ENCODE measurements at regions not wholly inside any gene's neighbourhood (a gene's known extent, or its start where the extent isn't known, plus 50 kb on each side); places are given as distances from the start of the nearest gene placed in this dataset.

- TF ChIP-seq, protein P1, sequence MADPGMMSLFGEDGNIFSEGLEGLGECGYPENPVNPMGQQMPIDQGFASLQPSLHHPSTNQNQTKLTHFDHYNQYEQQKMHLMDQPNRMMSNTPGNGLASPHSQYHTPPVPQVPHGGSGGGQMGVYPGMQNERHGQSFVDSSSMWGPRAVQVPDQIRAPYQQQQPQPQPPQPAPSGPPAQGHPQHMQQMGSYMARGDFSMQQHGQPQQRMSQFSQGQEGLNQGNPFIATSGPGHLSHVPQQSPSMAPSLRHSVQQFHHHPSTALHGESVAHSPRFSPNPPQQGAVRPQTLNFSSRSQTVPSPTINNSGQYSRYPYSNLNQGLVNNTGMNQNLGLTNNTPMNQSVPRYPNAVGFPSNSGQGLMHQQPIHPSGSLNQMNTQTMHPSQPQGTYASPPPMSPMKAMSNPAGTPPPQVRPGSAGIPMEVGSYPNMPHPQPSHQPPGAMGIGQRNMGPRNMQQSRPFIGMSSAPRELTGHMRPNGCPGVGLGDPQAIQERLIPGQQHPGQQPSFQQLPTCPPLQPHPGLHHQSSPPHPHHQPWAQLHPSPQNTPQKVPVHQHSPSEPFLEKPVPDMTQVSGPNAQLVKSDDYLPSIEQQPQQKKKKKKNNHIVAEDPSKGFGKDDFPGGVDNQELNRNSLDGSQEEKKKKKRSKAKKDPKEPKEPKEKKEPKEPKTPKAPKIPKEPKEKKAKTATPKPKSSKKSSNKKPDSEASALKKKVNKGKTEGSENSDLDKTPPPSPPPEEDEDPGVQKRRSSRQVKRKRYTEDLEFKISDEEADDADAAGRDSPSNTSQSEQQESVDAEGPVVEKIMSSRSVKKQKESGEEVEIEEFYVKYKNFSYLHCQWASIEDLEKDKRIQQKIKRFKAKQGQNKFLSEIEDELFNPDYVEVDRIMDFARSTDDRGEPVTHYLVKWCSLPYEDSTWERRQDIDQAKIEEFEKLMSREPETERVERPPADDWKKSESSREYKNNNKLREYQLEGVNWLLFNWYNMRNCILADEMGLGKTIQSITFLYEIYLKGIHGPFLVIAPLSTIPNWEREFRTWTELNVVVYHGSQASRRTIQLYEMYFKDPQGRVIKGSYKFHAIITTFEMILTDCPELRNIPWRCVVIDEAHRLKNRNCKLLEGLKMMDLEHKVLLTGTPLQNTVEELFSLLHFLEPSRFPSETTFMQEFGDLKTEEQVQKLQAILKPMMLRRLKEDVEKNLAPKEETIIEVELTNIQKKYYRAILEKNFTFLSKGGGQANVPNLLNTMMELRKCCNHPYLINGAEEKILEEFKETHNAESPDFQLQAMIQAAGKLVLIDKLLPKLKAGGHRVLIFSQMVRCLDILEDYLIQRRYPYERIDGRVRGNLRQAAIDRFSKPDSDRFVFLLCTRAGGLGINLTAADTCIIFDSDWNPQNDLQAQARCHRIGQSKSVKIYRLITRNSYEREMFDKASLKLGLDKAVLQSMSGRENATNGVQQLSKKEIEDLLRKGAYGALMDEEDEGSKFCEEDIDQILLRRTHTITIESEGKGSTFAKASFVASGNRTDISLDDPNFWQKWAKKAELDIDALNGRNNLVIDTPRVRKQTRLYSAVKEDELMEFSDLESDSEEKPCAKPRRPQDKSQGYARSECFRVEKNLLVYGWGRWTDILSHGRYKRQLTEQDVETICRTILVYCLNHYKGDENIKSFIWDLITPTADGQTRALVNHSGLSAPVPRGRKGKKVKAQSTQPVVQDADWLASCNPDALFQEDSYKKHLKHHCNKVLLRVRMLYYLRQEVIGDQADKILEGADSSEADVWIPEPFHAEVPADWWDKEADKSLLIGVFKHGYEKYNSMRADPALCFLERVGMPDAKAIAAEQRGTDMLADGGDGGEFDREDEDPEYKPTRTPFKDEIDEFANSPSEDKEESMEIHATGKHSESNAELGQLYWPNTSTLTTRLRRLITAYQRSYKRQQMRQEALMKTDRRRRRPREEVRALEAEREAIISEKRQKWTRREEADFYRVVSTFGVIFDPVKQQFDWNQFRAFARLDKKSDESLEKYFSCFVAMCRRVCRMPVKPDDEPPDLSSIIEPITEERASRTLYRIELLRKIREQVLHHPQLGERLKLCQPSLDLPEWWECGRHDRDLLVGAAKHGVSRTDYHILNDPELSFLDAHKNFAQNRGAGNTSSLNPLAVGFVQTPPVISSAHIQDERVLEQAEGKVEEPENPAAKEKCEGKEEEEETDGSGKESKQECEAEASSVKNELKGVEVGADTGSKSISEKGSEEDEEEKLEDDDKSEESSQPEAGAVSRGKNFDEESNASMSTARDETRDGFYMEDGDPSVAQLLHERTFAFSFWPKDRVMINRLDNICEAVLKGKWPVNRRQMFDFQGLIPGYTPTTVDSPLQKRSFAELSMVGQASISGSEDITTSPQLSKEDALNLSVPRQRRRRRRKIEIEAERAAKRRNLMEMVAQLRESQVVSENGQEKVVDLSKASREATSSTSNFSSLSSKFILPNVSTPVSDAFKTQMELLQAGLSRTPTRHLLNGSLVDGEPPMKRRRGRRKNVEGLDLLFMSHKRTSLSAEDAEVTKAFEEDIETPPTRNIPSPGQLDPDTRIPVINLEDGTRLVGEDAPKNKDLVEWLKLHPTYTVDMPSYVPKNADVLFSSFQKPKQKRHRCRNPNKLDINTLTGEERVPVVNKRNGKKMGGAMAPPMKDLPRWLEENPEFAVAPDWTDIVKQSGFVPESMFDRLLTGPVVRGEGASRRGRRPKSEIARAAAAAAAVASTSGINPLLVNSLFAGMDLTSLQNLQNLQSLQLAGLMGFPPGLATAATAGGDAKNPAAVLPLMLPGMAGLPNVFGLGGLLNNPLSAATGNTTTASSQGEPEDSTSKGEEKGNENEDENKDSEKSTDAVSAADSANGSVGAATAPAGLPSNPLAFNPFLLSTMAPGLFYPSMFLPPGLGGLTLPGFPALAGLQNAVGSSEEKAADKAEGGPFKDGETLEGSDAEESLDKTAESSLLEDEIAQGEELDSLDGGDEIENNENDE (IDR thresholded peaks at IDR 0.05; ENCODE audit: insufficient replicate concordance, low read length) = no peak
- TF ChIP-seq KDM5A (IDR thresholded peaks at IDR 0.05; ENCODE audit: low read length) = no peak
- TF ChIP-seq, protein P2, sequence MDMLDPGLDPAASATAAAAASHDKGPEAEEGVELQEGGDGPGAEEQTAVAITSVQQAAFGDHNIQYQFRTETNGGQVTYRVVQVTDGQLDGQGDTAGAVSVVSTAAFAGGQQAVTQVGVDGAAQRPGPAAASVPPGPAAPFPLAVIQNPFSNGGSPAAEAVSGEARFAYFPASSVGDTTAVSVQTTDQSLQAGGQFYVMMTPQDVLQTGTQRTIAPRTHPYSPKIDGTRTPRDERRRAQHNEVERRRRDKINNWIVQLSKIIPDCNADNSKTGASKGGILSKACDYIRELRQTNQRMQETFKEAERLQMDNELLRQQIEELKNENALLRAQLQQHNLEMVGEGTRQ (IDR thresholded peaks at IDR 0.05; ENCODE audit: low read length) = no peak
- TF ChIP-seq EGR1 (IDR thresholded peaks at IDR 0.05; ENCODE audit: borderline replicate concordance, low read depth, low read length) = no peak
- TF ChIP-seq RNF2 (IDR thresholded peaks at IDR 0.05; ENCODE audit: borderline replicate concordance, low read depth, low read length, missing control alignments, poor library complexity, severe bottlenecking) = no peak
- TF ChIP-seq CHD2 (IDR thresholded peaks at IDR 0.05; ENCODE audit: low read length) = no peak
- TF ChIP-seq RBBP5 (IDR thresholded peaks at IDR 0.05; ENCODE audit: borderline replicate concordance, low read depth, low read length) = no peak
Observed at GRCh38 chr6:55994531-55994930, 119.1 kb upstream of the BMP5 start (continued).
